ENCODE measurements at regions not wholly inside any gene's neighbourhood (a gene's known extent, or its start where the extent isn't known, plus 50 kb on each side); places are given as distances from the start of the nearest gene placed in this dataset.

- no peak for DNase-seq (ENCODE audit: low read depth in 3 of 3)
Measured at GRCh38 chr5:58255970-58256369, 203.9 kb downstream of the PLK2 start.

GRCh38 chr5:58255386-58255785 is 204.5 kb downstream of the PLK2 start:
- DNase-seq (ENCODE audit: low read depth in 3 of 3): no peak

- DNase-seq (ENCODE audit: low read depth in 3 of 3): no peak
Measured at GRCh38 chr5:58248221-58248620, 211.7 kb downstream of the PLK2 start.

GRCh38 chr5:58246461-58246944 is 213.4 kb downstream of the PLK2 start:
- DNase-seq (ENCODE audit: low read depth in 3 of 3): no peak

- DNase-seq (ENCODE audit: low read depth in 3 of 3): no peak
Measured at GRCh38 chr5:58245476-58245840, 214.4 kb downstream of the PLK2 start.

GRCh38 chr5:58244819-58245475 is 214.9 kb downstream of the PLK2 start:
- DNase-seq (ENCODE audit: low read depth in 3 of 3): no peak

- DNase-seq (ENCODE audit: low read depth in 3 of 3): no peak
Measured at GRCh38 chr5:58241389-58241788, 218.5 kb downstream of the PLK2 start.

- DNase-seq (ENCODE audit: low read depth in 3 of 3): no peak
Measured at GRCh38 chr5:58240322-58240721, 219.6 kb downstream of the PLK2 start.

GRCh38 chr5:58239731-58240130 is 220.2 kb downstream of the PLK2 start:
- DNase-seq (ENCODE audit: low read depth in 3 of 3): no peak

GRCh38 chr5:58239045-58239444 is 220.8 kb downstream of the PLK2 start:
- no peak for DNase-seq (ENCODE audit: low read depth in 3 of 3)

- DNase-seq (ENCODE audit: low read depth in 3 of 3): no peak
Measured at GRCh38 chr5:58236498-58236897, 223.4 kb downstream of the PLK2 start.

- no peak for DNase-seq (ENCODE audit: low read depth in 3 of 3)
Measured at GRCh38 chr5:58235299-58235698, 224.6 kb downstream of the PLK2 start.

- no peak for DNase-seq (ENCODE audit: low read depth in 3 of 3)
Measured at GRCh38 chr5:58232130-58232529, 227.8 kb downstream of the PLK2 start.

- DNase-seq (ENCODE audit: low read depth in 3 of 3): no peak
Measured at GRCh38 chr5:58231041-58231440, 228.8 kb downstream of the PLK2 start.

GRCh38 chr5:58228896-58229295 is 231.0 kb downstream of the PLK2 start:
- no peak for DNase-seq (ENCODE audit: low read depth in 3 of 3)

- DNase-seq (ENCODE audit: low read depth in 3 of 3): no peak
Measured at GRCh38 chr5:58227858-58228257, 232.0 kb downstream of the PLK2 start.

- DNase-seq (ENCODE audit: low read depth in 3 of 3): no peak
Measured at GRCh38 chr5:58224661-58225060, 235.2 kb downstream of the PLK2 start.

- no peak for DNase-seq (ENCODE audit: low read depth in 3 of 3)
Measured at GRCh38 chr5:58224221-58224620, 235.7 kb downstream of the PLK2 start.

- DNase-seq (ENCODE audit: low read depth in 3 of 3): no peak
Measured at GRCh38 chr5:58215364-58215763, 244.5 kb downstream of the PLK2 start.

GRCh38 chr5:58211441-58211840 is 248.4 kb downstream of the PLK2 start:
- no peak for DNase-seq (ENCODE audit: low read depth in 3 of 3)

- DNase-seq (ENCODE audit: low read depth in 3 of 3): no peak
Measured at GRCh38 chr5:58208674-58209073, 251.2 kb downstream of the PLK2 start.

GRCh38 chr5:58207076-58207475 is 252.8 kb downstream of the PLK2 start:
- no peak for DNase-seq (ENCODE audit: low read depth in 3 of 3)

GRCh38 chr5:58204966-58205365 is 254.9 kb downstream of the PLK2 start:
- DNase-seq (ENCODE audit: low read depth in 3 of 3): no peak

GRCh38 chr5:58202941-58203444 is 256.9 kb downstream of the PLK2 start:
- no peak for DNase-seq (ENCODE audit: low read depth in 3 of 3)
